GM19193 (cell line): ENCODE measurements at regions not wholly inside any gene's neighbourhood (a gene's known extent, or its start where the extent isn't known, plus 50 kb on each side); places are given as distances from the start of the nearest gene placed in this dataset.

Experiments used
- POLR2A ChIP-seq: IDR thresholded peaks from 4 replicates; pipeline ENCODE4 v1.6.1; 2011; ENCODE audit not compliant: insufficient read depth, insufficient read length; ENCODE audit errors: extremely low read depth

GRCh38 chr11:27211370-27212127, 151.5 kb downstream of the CCDC34 start:
- TF ChIP-seq POLR2A = no peak

GRCh38 chr11:27210531-27210930, 152.5 kb downstream of the CCDC34 start:
- TF ChIP-seq POLR2A = no peak

GRCh38 chr11:27209562-27210005, 153.4 kb downstream of the CCDC34 start:
- TF ChIP-seq POLR2A = no peak

- TF ChIP-seq POLR2A = no peak
Measured at GRCh38 chr11:27208846-27209245, 154.2 kb downstream of the CCDC34 start.

GRCh38 chr11:27207025-27207650, 155.9 kb downstream of the CCDC34 start:
- TF ChIP-seq POLR2A = no peak

GRCh38 chr11:27205779-27206570, 157.0 kb downstream of the CCDC34 start:
- TF ChIP-seq POLR2A = no peak

GRCh38 chr11:27205250-27205649, 157.8 kb downstream of the CCDC34 start:
- TF ChIP-seq POLR2A = no peak

- no peak for TF ChIP-seq POLR2A
Measured at GRCh38 chr11:27204529-27204928, 158.5 kb downstream of the CCDC34 start.

GRCh38 chr11:27203077-27203647, 159.9 kb downstream of the CCDC34 start:
- no peak for TF ChIP-seq POLR2A

- no peak for TF ChIP-seq POLR2A
Measured at GRCh38 chr11:27201454-27202302, 161.1 kb downstream of the BBOX1 start.

- TF ChIP-seq POLR2A = no peak
Measured at GRCh38 chr11:27200779-27201453, 160.3 kb downstream of the BBOX1 start.

GRCh38 chr11:27196203-27196897, 155.7 kb downstream of the BBOX1 start:
- TF ChIP-seq POLR2A = no peak

GRCh38 chr11:27195837-27196202, 155.2 kb downstream of the BBOX1 start:
- TF ChIP-seq POLR2A = no peak
